Loucy (cell line): ENCODE measurements at regions not wholly inside any gene's neighbourhood (a gene's known extent, or its start where the extent isn't known, plus 50 kb on each side); places are given as distances from the start of the nearest gene placed in this dataset.

ENCODE experiments used
- EZH2phosphoT487 ChIP-seq: fragments of 200-600 bp; IDR thresholded peaks from 2 replicates; pipeline ENCODE4 v1.6.1; 2018; ENCODE audit warnings: antibody characterized with exemption, mild to moderate bottlenecking, moderate library complexity, borderline replicate concordance
- TF ChIP-seq, protein P1 (sequence below): fragments of 200-600 bp; sonication (generic); conservative IDR thresholded peaks from 2 replicates; pipeline ENCODE4 v1.5.1; 2014; ENCODE audit warnings: mild to moderate bottlenecking, antibody characterized with exemption, low read length

GRCh38 chr3:187966096-187966495 lies 187.9 kb upstream of the LPP start:
- TF ChIP-seq, protein P1, sequence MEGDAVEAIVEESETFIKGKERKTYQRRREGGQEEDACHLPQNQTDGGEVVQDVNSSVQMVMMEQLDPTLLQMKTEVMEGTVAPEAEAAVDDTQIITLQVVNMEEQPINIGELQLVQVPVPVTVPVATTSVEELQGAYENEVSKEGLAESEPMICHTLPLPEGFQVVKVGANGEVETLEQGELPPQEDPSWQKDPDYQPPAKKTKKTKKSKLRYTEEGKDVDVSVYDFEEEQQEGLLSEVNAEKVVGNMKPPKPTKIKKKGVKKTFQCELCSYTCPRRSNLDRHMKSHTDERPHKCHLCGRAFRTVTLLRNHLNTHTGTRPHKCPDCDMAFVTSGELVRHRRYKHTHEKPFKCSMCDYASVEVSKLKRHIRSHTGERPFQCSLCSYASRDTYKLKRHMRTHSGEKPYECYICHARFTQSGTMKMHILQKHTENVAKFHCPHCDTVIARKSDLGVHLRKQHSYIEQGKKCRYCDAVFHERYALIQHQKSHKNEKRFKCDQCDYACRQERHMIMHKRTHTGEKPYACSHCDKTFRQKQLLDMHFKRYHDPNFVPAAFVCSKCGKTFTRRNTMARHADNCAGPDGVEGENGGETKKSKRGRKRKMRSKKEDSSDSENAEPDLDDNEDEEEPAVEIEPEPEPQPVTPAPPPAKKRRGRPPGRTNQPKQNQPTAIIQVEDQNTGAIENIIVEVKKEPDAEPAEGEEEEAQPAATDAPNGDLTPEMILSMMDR = no peak
- no peak for TF ChIP-seq EZH2phosphoT487
